Umbilical cord (tissue), 1 donor: ENCODE measurements at regions not wholly inside any gene's neighbourhood (a gene's known extent, or its start where the extent isn't known, plus 50 kb on each side); places are given as distances from the start of the nearest gene placed in this dataset.
"Not testable (repeated sequence)": the region's sequence is repeated elsewhere in the genome, so short reads cannot be mapped to it uniquely, and the experiment has no call there.

Source experiments
- DNase-seq: peaks from one replicate; pipeline ENCODE4 v3.0.0-alpha.2; 2015; ENCODE audit warnings: low spot score

- DNase-seq = no peak
These were observed 451.6 kb downstream of the TRHDE start for GRCh38 chr12:72723732-72724131.

GRCh38 chr12:72729451-72730010 is 457.4 kb downstream of the TRHDE start:
- DNase-seq = no peak

- no peak for DNase-seq
These were observed 462.4 kb downstream of the TRHDE start for GRCh38 chr12:72734581-72734980.

- DNase-seq = no peak
These were observed 466.6 kb downstream of the TRHDE start for GRCh38 chr12:72738811-72739210.

GRCh38 chr12:72740064-72740463 is 467.9 kb downstream of the TRHDE start:
- DNase-seq = no peak

GRCh38 chr12:72742568-72742967 is 470.4 kb downstream of the TRHDE start:
- DNase-seq = no peak

- DNase-seq = no peak
These were observed 473.9 kb downstream of the TRHDE start for GRCh38 chr12:72746048-72746447.

- DNase-seq = peak; percentile 44
These were observed 475.1 kb downstream of the TRHDE start for GRCh38 chr12:72747111-72747849.

GRCh38 chr12:72748971-72749370 is 476.8 kb downstream of the TRHDE start:
- DNase-seq = no peak

GRCh38 chr12:72753571-72753970 is 481.4 kb downstream of the TRHDE start:
- peak; percentile 6 for DNase-seq

- DNase-seq = not testable (repeated sequence)
These were observed 481.9 kb downstream of the TRHDE start for GRCh38 chr12:72754026-72754425.

GRCh38 chr12:72766517-72766916 is 494.3 kb downstream of the TRHDE start:
- DNase-seq = no peak

- no peak for DNase-seq
These were observed 501.9 kb downstream of the TRHDE start for GRCh38 chr12:72774023-72774422.

- no peak for DNase-seq
These were observed 505.6 kb downstream of the TRHDE start for GRCh38 chr12:72777806-72778205.

- DNase-seq = no peak
These were observed 518.1 kb downstream of the TRHDE start for GRCh38 chr12:72790273-72790672.

GRCh38 chr12:72792889-72793288 is 520.7 kb downstream of the TRHDE start:
- DNase-seq = no peak

- no peak for DNase-seq
These were observed 521.6 kb downstream of the TRHDE start for GRCh38 chr12:72793796-72794195.

- no peak for DNase-seq
These were observed 543.3 kb downstream of the TRHDE start for GRCh38 chr12:72815421-72815820.

GRCh38 chr12:72828662-72829324 is 556.6 kb downstream of the TRHDE start:
- no peak for DNase-seq

GRCh38 chr12:72829838-72830237 is 557.7 kb downstream of the TRHDE start:
- no peak for DNase-seq

- DNase-seq = peak; percentile 18
These were observed 559.9 kb downstream of the TRHDE start for GRCh38 chr12:72832024-72832423.

GRCh38 chr12:72836194-72836593 is 564.0 kb downstream of the TRHDE start:
- peak; percentile 1 for DNase-seq

- no peak for DNase-seq
These were observed 567.5 kb downstream of the TRHDE start for GRCh38 chr12:72839696-72840095.
